HCT116 (cell line): ENCODE measurements at regions not wholly inside any gene's neighbourhood (a gene's known extent, or its start where the extent isn't known, plus 50 kb on each side); places are given as distances from the start of the nearest gene placed in this dataset.

ENCODE experiments used
- ATAC-seq: fragments of 200-7000 bp; cut with Tn5 transposase; 2 replicates; pipeline ENCODE4 v1.9.1; 2020; ENCODE audit warnings: mild to moderate bottlenecking, moderate library complexity
- BruUV-seq: library from RNA; stranded (reverse); fragments of 400-500 nt; replicated peaks from 2 replicates; lab custom pipeline; 2021; lab: Mats Ljungman, UMichigan
- CTCF ChIA-PET: fragments of 300-600 bp; sonication (Branson Sonifier 250); formaldehyde crosslinking; loops from one replicate; lab custom pipeline; 2021; ENCODE audit warnings: antibody characterized with exemption; lab: Charles Lee
- POLR2A ChIA-PET: fragments of 300-600, 350-600 bp; sonication (Branson Sonifier 250); formaldehyde crosslinking; loops from one replicate; lab custom pipeline; 2021; ENCODE audit warnings: antibody characterized with exemption; lab: Charles Lee
- RAD21 ChIA-PET, 2 experiments: fragments of 300-600 bp; sonication (Branson Sonifier 250); formaldehyde crosslinking; loops; one replicate each; lab custom pipeline; 2023; ENCODE audit warnings: low total read pairs in 2 of 2; ENCODE audit not compliant: uncharacterized antibody in 2 of 2, unreplicated experiment in 2 of 2, low non-redundant PET in 1 of 2; lab: Charles Lee
- DNase-seq: peaks from one replicate; pipeline ENCODE4 v3.0.0-alpha.2; 2010; ENCODE audit warnings: low read depth, low spot score
- H2AFZ ChIP-seq: fragments of 200-600 bp; shearing (Covaris generic), sonication (generic); 2 replicates; pipeline ENCODE4 v1.6.1; 2017; ENCODE audit warnings: low read depth, mixed run types, mixed read lengths, antibody characterized with exemption, low read length; ENCODE audit not compliant: poor library complexity, severe bottlenecking
- H3K27ac ChIP-seq: 2 replicates; pipeline ENCODE4 v1.5.1; 2012; ENCODE audit warnings: low read depth, low read length
- H3K27me3 ChIP-seq: fragments of 200-600 bp; sonication (generic); 2 replicates; pipeline ENCODE4 v1.6.1; 2016; ENCODE audit warnings: mixed run types, low read length, mixed read lengths; ENCODE audit not compliant: insufficient read depth
- H3K36me3 ChIP-seq, 2 experiments: fragments of 200-500 bp in 1 of 2; fragments of 200-600 bp in 1 of 2; sonication (Bioruptor generic) in 1 of 2; sonication (generic) in 1 of 2; 2 replicates each; pipeline versions ENCODE4 v1.5.1 to v1.6.1; 2014 to 2016; ENCODE audit warnings: low read length in 2 of 2, inconsistent platforms in 1 of 2, mixed read lengths in 1 of 2, mixed run types in 1 of 2; ENCODE audit not compliant: insufficient read depth in 2 of 2, control insufficient read depth in 1 of 2
- H3K4me1 ChIP-seq, 2 experiments: fragments of 200-600 bp in 1 of 2; sonication (generic) in 1 of 2; 2 replicates each; pipeline versions ENCODE4 v1.5.1 to v1.6.1; 2012 to 2017; ENCODE audit warnings: low read length in 2 of 2, inconsistent platforms in 1 of 2, mild to moderate bottlenecking in 1 of 2, mixed read lengths in 1 of 2, mixed run types in 1 of 2, moderate library complexity in 1 of 2; ENCODE audit not compliant: insufficient read depth in 2 of 2, control insufficient read depth in 1 of 2
- H3K4me2 ChIP-seq: fragments of 200-600 bp; sonication (generic); 2 replicates; pipeline ENCODE4 v1.6.1; 2017; ENCODE audit warnings: mixed run types, low read length, mixed read lengths
- H3K4me3 ChIP-seq, 2 experiments: fragments of 200-600 bp in 1 of 2; sonication (generic) in 1 of 2; replicated peaks in 1 of 2; 2 replicates each; pipeline ENCODE4 v1.5.1; 2011 to 2016; ENCODE audit warnings: low read length in 2 of 2, control low read depth in 1 of 2, low read depth in 1 of 2, mild to moderate bottlenecking in 1 of 2, mixed read lengths in 1 of 2, mixed run types in 1 of 2
- H3K79me2 ChIP-seq: fragments of 200-600 bp; sonication (generic); 2 replicates; pipeline ENCODE4 v1.6.1; 2017; ENCODE audit warnings: mild to moderate bottlenecking, mixed run types, low read length, moderate library complexity, mixed read lengths; ENCODE audit not compliant: insufficient read depth
- H3K9ac ChIP-seq: fragments of 200-600 bp; sonication (generic); 2 replicates; pipeline ENCODE4 v1.6.1; 2016; ENCODE audit warnings: low read length, mixed read lengths
- H3K9me2 ChIP-seq: fragments of 200-600 bp; sonication (generic), shearing (Covaris generic); 2 replicates; pipeline ENCODE4 v1.6.1; 2017; ENCODE audit warnings: mixed run types, mild to moderate bottlenecking, moderate library complexity; ENCODE audit not compliant: insufficient read depth
- H3K9me3 ChIP-seq, 2 experiments: fragments of 200-500 bp in 1 of 2; fragments of 200-600 bp in 1 of 2; sonication (Bioruptor generic) in 1 of 2; sonication (generic) in 1 of 2; 2 replicates each; pipeline ENCODE4 v1.6.1; 2014 to 2017; ENCODE audit warnings: low read length in 2 of 2, mixed read lengths in 2 of 2, inconsistent platforms in 1 of 2, low read depth in 1 of 2, mild to moderate bottlenecking in 1 of 2, mixed run types in 1 of 2, moderate library complexity in 1 of 2; ENCODE audit not compliant: control insufficient read depth in 1 of 2, insufficient read depth in 1 of 2
- H4K20me1 ChIP-seq: fragments of 200-600 bp; sonication (generic), shearing (Covaris generic); 2 replicates; pipeline ENCODE4 v1.6.1; 2017; ENCODE audit warnings: mixed run types, mild to moderate bottlenecking, moderate library complexity; ENCODE audit not compliant: insufficient read depth
- CBX3 ChIP-seq: IDR thresholded peaks from 2 replicates; pipeline ENCODE4 v1.6.1; 2012; ENCODE audit warnings: low read depth
- CEBPB ChIP-seq: IDR thresholded peaks from 2 replicates; pipeline ENCODE4 v1.6.1; 2012; ENCODE audit warnings: low read depth
- EGR1 ChIP-seq: IDR thresholded peaks from 2 replicates; pipeline ENCODE4 v1.6.1; 2012; ENCODE audit warnings: low read depth
- FOSL1 ChIP-seq: IDR thresholded peaks from 2 replicates; pipeline ENCODE4 v1.6.1; 2012; ENCODE audit warnings: low read depth
- JUND ChIP-seq: IDR thresholded peaks from 2 replicates; pipeline ENCODE4 v1.6.1; 2012
- POLR2AphosphoS5 ChIP-seq: IDR thresholded peaks from 2 replicates; pipeline ENCODE4 v1.6.1; 2011; ENCODE audit warnings: mild to moderate bottlenecking, low read depth, low read length, moderate library complexity
- RAD21 ChIP-seq: IDR thresholded peaks from 2 replicates; pipeline ENCODE4 v1.6.1; 2012; ENCODE audit warnings: low read depth, mild to moderate bottlenecking
- SRF ChIP-seq: IDR thresholded peaks from 2 replicates; pipeline ENCODE4 v1.6.1; 2012; ENCODE audit warnings: low read depth
- TCF7L2 ChIP-seq: IDR thresholded peaks from 2 replicates; pipeline ENCODE4 v1.7.0; 2011; ENCODE audit warnings: borderline replicate concordance, inconsistent platforms; ENCODE audit not compliant: insufficient read depth, insufficient read length; ENCODE audit errors: extremely low read depth
- YY1 ChIP-seq: IDR thresholded peaks from 2 replicates; pipeline ENCODE4 v1.6.1; 2011; ENCODE audit warnings: low read length, low read depth, moderate library complexity, mild to moderate bottlenecking; ENCODE audit not compliant: insufficient replicate concordance; ENCODE audit errors: extremely low read depth
- ZFX ChIP-seq: fragments of 450-650 bp; IDR thresholded peaks from 2 replicates; pipeline ENCODE4 v1.6.1; 2017
- intact Hi-C: fragments of 100-400 bp; cut with micrococcal nuclease; formaldehyde crosslinking; loops from 2 replicates; pipeline ENCODE4 v1.10.0; 2022
- TF ChIP-seq, protein P1 (sequence below): IDR thresholded peaks from 2 replicates; pipeline ENCODE4 v1.6.1; 2011; ENCODE audit warnings: mild to moderate bottlenecking, low read length, moderate library complexity; ENCODE audit not compliant: insufficient replicate concordance; ENCODE audit errors: extremely low read depth
- TF ChIP-seq, protein P2 (sequence below): IDR thresholded peaks from 2 replicates; pipeline ENCODE4 v1.6.1; 2012
- TF ChIP-seq, protein P3 (sequence below), 3 experiments: fragments of 200-600 bp in 1 of 3; sonication (generic) in 1 of 3; IDR thresholded peaks in 2 of 3; conservative IDR thresholded peaks in 1 of 3; 2 replicates each; pipeline ENCODE4 v1.5.1; 2012 to 2017; ENCODE audit warnings: low read depth in 2 of 3, low read length in 2 of 3, antibody characterized with exemption in 1 of 3, borderline replicate concordance in 1 of 3, control low read depth in 1 of 3, mild to moderate bottlenecking in 1 of 3, mixed read lengths in 1 of 3, mixed run types in 1 of 3, moderate library complexity in 1 of 3; ENCODE audit not compliant: insufficient read depth in 1 of 3
- TF ChIP-seq, protein P4 (sequence below): IDR thresholded peaks from 2 replicates; pipeline ENCODE4 v1.6.1; 2012

DNA sequence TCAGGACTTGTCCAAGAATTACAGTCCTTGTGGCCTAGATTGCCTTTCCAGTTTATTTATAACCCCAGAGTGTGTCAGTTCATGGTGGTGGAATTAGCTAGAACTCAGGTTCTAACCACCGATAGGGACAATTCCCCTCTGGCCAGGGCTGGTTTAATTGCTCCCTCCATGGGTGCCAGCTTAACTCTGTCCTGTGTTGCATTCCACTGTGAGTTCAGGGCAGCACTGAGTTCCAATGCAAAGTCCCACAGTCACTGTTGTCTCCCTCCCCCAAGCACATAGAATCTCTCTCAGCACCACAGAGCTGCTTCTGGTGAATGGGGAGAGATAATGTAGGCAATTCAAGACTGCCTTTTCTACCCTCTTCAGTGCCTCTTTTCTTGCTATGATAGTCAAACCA, 82.5 kb upstream of the TNFRSF21 start (continued):
- TF ChIP-seq, protein P1, sequence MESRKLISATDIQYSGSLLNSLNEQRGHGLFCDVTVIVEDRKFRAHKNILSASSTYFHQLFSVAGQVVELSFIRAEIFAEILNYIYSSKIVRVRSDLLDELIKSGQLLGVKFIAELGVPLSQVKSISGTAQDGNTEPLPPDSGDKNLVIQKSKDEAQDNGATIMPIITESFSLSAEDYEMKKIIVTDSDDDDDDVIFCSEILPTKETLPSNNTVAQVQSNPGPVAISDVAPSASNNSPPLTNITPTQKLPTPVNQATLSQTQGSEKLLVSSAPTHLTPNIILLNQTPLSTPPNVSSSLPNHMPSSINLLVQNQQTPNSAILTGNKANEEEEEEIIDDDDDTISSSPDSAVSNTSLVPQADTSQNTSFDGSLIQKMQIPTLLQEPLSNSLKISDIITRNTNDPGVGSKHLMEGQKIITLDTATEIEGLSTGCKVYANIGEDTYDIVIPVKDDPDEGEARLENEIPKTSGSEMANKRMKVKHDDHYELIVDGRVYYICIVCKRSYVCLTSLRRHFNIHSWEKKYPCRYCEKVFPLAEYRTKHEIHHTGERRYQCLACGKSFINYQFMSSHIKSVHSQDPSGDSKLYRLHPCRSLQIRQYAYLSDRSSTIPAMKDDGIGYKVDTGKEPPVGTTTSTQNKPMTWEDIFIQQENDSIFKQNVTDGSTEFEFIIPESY = no peak
- no peak for TF ChIP-seq JUND
- TF ChIP-seq EGR1 = no peak
- no peak for TF ChIP-seq RAD21
- TF ChIP-seq, protein P2, sequence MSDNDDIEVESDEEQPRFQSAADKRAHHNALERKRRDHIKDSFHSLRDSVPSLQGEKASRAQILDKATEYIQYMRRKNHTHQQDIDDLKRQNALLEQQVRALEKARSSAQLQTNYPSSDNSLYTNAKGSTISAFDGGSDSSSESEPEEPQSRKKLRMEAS = no peak
- no peak for TF ChIP-seq FOSL1
- TF ChIP-seq, protein P3, sequence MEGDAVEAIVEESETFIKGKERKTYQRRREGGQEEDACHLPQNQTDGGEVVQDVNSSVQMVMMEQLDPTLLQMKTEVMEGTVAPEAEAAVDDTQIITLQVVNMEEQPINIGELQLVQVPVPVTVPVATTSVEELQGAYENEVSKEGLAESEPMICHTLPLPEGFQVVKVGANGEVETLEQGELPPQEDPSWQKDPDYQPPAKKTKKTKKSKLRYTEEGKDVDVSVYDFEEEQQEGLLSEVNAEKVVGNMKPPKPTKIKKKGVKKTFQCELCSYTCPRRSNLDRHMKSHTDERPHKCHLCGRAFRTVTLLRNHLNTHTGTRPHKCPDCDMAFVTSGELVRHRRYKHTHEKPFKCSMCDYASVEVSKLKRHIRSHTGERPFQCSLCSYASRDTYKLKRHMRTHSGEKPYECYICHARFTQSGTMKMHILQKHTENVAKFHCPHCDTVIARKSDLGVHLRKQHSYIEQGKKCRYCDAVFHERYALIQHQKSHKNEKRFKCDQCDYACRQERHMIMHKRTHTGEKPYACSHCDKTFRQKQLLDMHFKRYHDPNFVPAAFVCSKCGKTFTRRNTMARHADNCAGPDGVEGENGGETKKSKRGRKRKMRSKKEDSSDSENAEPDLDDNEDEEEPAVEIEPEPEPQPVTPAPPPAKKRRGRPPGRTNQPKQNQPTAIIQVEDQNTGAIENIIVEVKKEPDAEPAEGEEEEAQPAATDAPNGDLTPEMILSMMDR (IDR thresholded peaks at IDR 0.05 in 2 of 3, conservative IDR thresholded peaks at IDR 0.05 in 1 of 3; ENCODE audit: borderline replicate concordance in 1 of 3, insufficient read depth in 1 of 3, low read depth in 2 of 3, low read length in 2 of 3) = no peak
- TF ChIP-seq, protein P4, sequence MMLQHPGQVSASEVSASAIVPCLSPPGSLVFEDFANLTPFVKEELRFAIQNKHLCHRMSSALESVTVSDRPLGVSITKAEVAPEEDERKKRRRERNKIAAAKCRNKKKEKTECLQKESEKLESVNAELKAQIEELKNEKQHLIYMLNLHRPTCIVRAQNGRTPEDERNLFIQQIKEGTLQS = no peak
- TF ChIP-seq, all 23 proteins: peak for 0

DNA sequence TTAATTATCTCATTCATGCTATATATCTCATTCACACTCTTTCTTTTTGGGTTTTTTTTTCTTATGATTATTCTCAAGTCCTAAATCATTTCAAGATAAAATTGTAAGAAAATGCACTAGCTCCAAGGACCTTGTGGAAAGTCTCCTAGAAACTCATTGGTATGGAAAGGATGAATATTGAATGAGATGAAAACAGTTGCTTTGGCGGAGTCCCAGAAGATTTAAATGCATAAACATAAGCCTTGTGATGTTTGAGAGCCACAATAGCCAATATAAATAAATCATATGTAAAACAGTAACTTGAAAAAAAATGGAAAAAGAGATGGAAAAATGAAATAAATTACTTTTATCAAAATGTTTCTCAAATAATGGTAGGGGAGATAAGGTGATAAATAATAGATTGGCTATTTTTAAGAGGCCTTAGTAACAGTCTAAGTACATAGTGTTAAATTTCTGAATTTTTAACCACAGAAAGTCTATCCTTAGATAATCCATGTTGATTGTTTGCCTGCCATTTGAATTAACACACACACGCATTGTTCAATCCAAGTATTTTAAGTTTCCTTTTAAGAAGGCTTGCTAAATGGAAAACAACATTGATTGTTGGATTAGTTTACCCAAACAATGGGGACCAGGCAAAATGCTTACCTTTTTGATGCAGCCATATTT, 81.1 kb upstream of the CD2AP start:
- H3K27ac ChIP-seq = no peak overlapping the region
- intact Hi-C loops = no loop called here
- 0 out of 2 replicates have a peak, but pooled peaks cover 3% of the 10 kb centered on the region for H3K9me2 ChIP-seq
- no peaks in the 10 kb centered on the region for H3K79me2 ChIP-seq
- no peaks in the 10 kb centered on the region for H3K36me3 ChIP-seq
- no peak overlapping the region for H2AFZ ChIP-seq
- no peak for DNase-seq
- H3K4me2 ChIP-seq = no peak overlapping the region
- no peaks in the 10 kb centered on the region for H4K20me1 ChIP-seq
- ChIA-PET RAD21 (no interaction called here), POLR2A (no interaction called here), CTCF (no interaction called here)
- peaks cover 0 to 6% of the 10 kb centered on the region in 2 experiments; a peak in 1 of 4 replicates for H3K4me1 ChIP-seq
- no peak overlapping the region for H3K4me3 ChIP-seq
- H3K9ac ChIP-seq = no peak overlapping the region
- BruUV-seq = no TSS peak
- H3K27me3 ChIP-seq = no peaks in the 10 kb centered on the region
- no peak for ATAC-seq
- no peaks in the 10 kb centered on the region for H3K9me3 ChIP-seq
- TF ChIP-seq POLR2AphosphoS5 (no peak), ZFX (no peak), SRF (no peak), CBX3 (no peak), YY1 (no peak), TCF7L2 (no peak), CEBPB (no peak)
- TF ChIP-seq, protein P4 = no peak
- TF ChIP-seq, protein P1 = no peak
